ENCODE measurements at regions not wholly inside any gene's neighbourhood (a gene's known extent, or its start where the extent isn't known, plus 50 kb on each side); places are given as distances from the start of the nearest gene placed in this dataset.

GRCh38 chr13:81658598-81659370 is 1317.9 kb upstream of the SPRY2 start:
- no peaks in the 10 kb centered on the region for H3K27me3 ChIP-seq (ENCODE audit: insufficient read depth, low read depth)
- no peak overlapping the region for H3K27ac ChIP-seq
- H3K79me2 ChIP-seq (ENCODE audit: insufficient read depth, low read depth) = no peaks in the 10 kb centered on the region
- H3K9ac ChIP-seq = no peak overlapping the region
- H3K36me3 ChIP-seq (ENCODE audit: insufficient read depth) = no peaks in the 10 kb centered on the region
- TF ChIP-seq, protein P1, sequence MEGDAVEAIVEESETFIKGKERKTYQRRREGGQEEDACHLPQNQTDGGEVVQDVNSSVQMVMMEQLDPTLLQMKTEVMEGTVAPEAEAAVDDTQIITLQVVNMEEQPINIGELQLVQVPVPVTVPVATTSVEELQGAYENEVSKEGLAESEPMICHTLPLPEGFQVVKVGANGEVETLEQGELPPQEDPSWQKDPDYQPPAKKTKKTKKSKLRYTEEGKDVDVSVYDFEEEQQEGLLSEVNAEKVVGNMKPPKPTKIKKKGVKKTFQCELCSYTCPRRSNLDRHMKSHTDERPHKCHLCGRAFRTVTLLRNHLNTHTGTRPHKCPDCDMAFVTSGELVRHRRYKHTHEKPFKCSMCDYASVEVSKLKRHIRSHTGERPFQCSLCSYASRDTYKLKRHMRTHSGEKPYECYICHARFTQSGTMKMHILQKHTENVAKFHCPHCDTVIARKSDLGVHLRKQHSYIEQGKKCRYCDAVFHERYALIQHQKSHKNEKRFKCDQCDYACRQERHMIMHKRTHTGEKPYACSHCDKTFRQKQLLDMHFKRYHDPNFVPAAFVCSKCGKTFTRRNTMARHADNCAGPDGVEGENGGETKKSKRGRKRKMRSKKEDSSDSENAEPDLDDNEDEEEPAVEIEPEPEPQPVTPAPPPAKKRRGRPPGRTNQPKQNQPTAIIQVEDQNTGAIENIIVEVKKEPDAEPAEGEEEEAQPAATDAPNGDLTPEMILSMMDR (conservative IDR thresholded peaks at IDR 0.05; ENCODE audit: low read depth, low read length) = no peak
- no peak overlapping the region for H3K4me2 ChIP-seq
- H3K4me1 ChIP-seq (ENCODE audit: low read depth, poor library complexity, severe bottlenecking) = no peaks in the 10 kb centered on the region
- no peak overlapping the region for H3K4me3 ChIP-seq (IDR thresholded peaks at IDR 0.05; ENCODE audit: insufficient read depth, low read depth, low read length)
- H2AFZ ChIP-seq (ENCODE audit: low read depth) = no peak overlapping the region
- H4K20me1 ChIP-seq (ENCODE audit: insufficient read depth) = no peaks in the 10 kb centered on the region

DNA sequence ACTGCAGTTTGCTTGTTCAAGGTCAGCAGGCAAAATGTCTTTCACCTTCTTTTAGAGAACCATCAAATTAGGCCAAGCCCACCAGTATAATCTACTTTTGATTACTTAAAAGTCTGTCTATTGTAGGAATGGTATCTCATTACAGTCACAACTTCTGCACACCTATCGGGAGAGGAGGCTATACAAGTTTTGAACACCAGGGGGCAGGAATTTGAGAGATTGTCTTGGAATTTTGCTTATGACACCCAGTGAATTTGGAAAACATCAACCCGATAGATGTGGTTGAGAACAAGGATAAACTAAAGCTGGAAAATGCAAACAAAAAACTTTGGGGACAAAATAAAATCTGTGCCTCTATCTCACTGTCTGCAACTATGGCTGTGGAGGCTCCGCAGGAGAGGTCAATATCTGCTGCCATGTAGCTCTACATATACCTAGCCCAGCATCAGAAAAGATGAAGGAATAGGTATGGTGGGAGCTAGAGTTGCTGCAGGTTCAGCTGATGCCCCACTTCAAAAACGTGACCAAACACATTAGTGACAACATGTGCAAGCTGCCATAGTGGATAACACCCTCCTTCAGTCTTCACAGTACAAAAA is 1299.2 kb upstream of the SPRY2 start:
- Histone ChIP-seq H3K27ac (no peak overlapping the region), H3K79me2 (ENCODE audit: insufficient read depth, low read depth) (no peaks in the 10 kb centered on the region), H4K20me1 (ENCODE audit: insufficient read depth) (no peaks in the 10 kb centered on the region), H3K9ac (no peak overlapping the region), H3K4me2 (no peak overlapping the region), H3K4me3 (IDR thresholded peaks at IDR 0.05; ENCODE audit: insufficient read depth, low read depth, low read length) (no peak overlapping the region), H3K36me3 (ENCODE audit: insufficient read depth) (no peaks in the 10 kb centered on the region), H2AFZ (ENCODE audit: low read depth) (no peak overlapping the region), H3K4me1 (ENCODE audit: low read depth, poor library complexity, severe bottlenecking) (no peaks in the 10 kb centered on the region), H3K27me3 (ENCODE audit: insufficient read depth, low read depth) (no peaks in the 10 kb centered on the region)
- TF ChIP-seq, protein P1 (conservative IDR thresholded peaks at IDR 0.05; ENCODE audit: low read depth, low read length) = peak; percentile 46; the same call in 1 of the 2 replicates

- Histone ChIP-seq H2AFZ (ENCODE audit: low read depth) (no peak overlapping the region), H3K27me3 (ENCODE audit: insufficient read depth, low read depth) (no peaks in the 10 kb centered on the region), H3K79me2 (ENCODE audit: insufficient read depth, low read depth) (no peaks in the 10 kb centered on the region), H3K9ac (no peak overlapping the region), H3K36me3 (ENCODE audit: insufficient read depth) (no peaks in the 10 kb centered on the region), H4K20me1 (ENCODE audit: insufficient read depth) (no peaks in the 10 kb centered on the region), H3K4me1 (ENCODE audit: low read depth, poor library complexity, severe bottlenecking) (no peaks in the 10 kb centered on the region), H3K27ac (no peak overlapping the region), H3K4me2 (no peak overlapping the region), H3K4me3 (IDR thresholded peaks at IDR 0.05; ENCODE audit: insufficient read depth, low read depth, low read length) (no peak overlapping the region)
- TF ChIP-seq, protein P1 (conservative IDR thresholded peaks at IDR 0.05; ENCODE audit: low read depth, low read length) = no peak
These were observed 1296.5 kb upstream of the SPRY2 start for GRCh38 chr13:81637457-81637856.

GRCh38 chr13:81636120-81636519 is 1295.2 kb upstream of the SPRY2 start:
- no peak overlapping the region for H3K9ac ChIP-seq
- no peaks in the 10 kb centered on the region for H3K4me1 ChIP-seq (ENCODE audit: low read depth, poor library complexity, severe bottlenecking)
- H3K79me2 ChIP-seq (ENCODE audit: insufficient read depth, low read depth) = no peaks in the 10 kb centered on the region
- H3K36me3 ChIP-seq (ENCODE audit: insufficient read depth) = no peaks in the 10 kb centered on the region
- H3K4me3 ChIP-seq (IDR thresholded peaks at IDR 0.05; ENCODE audit: insufficient read depth, low read depth, low read length) = no peak overlapping the region
- no peaks in the 10 kb centered on the region for H3K27me3 ChIP-seq (ENCODE audit: insufficient read depth, low read depth)
- H3K27ac ChIP-seq = no peak overlapping the region
- H3K4me2 ChIP-seq = no peak overlapping the region
- H4K20me1 ChIP-seq (ENCODE audit: insufficient read depth) = no peaks in the 10 kb centered on the region
- TF ChIP-seq, protein P1 (conservative IDR thresholded peaks at IDR 0.05; ENCODE audit: low read depth, low read length) = no peak
- no peak overlapping the region for H2AFZ ChIP-seq (ENCODE audit: low read depth)

Measured in KMS-11 (cell line).